ENCODE measurements at regions not wholly inside any gene's neighbourhood (a gene's known extent, or its start where the extent isn't known, plus 50 kb on each side); places are given as distances from the start of the nearest gene placed in this dataset.

GRCh38 chr3:180116203-180116602 is 79.5 kb upstream of the PEX5L start:
- H3K79me2 ChIP-seq (ENCODE audit: insufficient read depth) = no peaks in the 10 kb centered on the region
- DNase-seq = no peak
- H3K4me1 ChIP-seq (ENCODE audit: insufficient read depth) = no peaks in the 10 kb centered on the region
- H3K4me3 ChIP-seq = no peak overlapping the region
- H3K27ac ChIP-seq = no peak overlapping the region
- H3K9ac ChIP-seq = no peak overlapping the region
- in situ Hi-C loops (cut with MboI) = no loop called here
- no peaks in the 10 kb centered on the region for H3K27me3 ChIP-seq (replicated peaks; ENCODE audit: insufficient read depth)
- no peak overlapping the region for H2AFZ ChIP-seq
- no peaks in the 10 kb centered on the region for H3K9me3 ChIP-seq (ENCODE audit: low read depth)
- no peaks in the 10 kb centered on the region for H3F3A ChIP-seq (ENCODE audit: insufficient read depth)
- no peaks in the 10 kb centered on the region for H4K20me1 ChIP-seq (ENCODE audit: insufficient read depth)
- 12% methylated on average over 4 of the region's 4 CpGs for WGBS, 2 experiments (ENCODE audit: low coverage in 1 of 2, low lambda C conversion rate in 2 of 2, missing lambda C conversion rate in 2 of 2)
- H3K4me2 ChIP-seq (ENCODE audit: unreplicated experiment) = no peak overlapping the region
- H3K36me3 ChIP-seq (ENCODE audit: low read depth) = no peaks in the 10 kb centered on the region
- no peaks in the 10 kb centered on the region for H3K9me2 ChIP-seq (ENCODE audit: insufficient read depth)
- no peak for TF ChIP-seq EZH2 (IDR thresholded peaks at IDR 0.05; ENCODE audit: insufficient read depth, poor library complexity, severe bottlenecking)
- TF ChIP-seq EZH2phosphoT487 (IDR thresholded peaks at IDR 0.05; ENCODE audit: insufficient read depth, low read depth) = no peak

DNA sequence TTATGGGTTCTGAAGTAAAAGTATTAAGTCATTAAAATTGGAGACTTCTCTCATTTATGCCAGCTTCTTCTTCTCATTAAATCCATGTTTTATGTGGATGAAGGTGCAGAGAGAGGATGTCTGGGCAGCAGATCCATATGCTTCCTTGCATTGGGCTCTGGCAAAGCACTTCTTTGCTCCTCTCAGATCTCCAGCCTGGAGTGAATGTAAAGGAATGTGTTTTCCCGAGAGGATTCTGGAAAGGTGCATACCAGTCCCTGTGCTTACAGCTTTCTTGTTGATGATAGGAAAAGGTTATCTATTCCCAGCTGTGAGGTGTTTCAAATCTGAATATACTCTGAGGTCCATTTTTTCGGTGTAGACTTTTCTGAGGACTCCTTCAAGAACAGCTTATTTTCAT is 79.9 kb upstream of the PEX5L start:
- Histone ChIP-seq H2AFZ (no peak overlapping the region), H3F3A (ENCODE audit: insufficient read depth) (no peaks in the 10 kb centered on the region), H3K36me3 (ENCODE audit: low read depth) (no peaks in the 10 kb centered on the region), H3K9me3 (ENCODE audit: low read depth) (no peaks in the 10 kb centered on the region), H3K4me1 (ENCODE audit: insufficient read depth) (no peaks in the 10 kb centered on the region), H3K4me3 (no peak overlapping the region), H3K4me2 (ENCODE audit: unreplicated experiment) (no peak overlapping the region), H3K9ac (no peak overlapping the region), H4K20me1 (ENCODE audit: insufficient read depth) (no peaks in the 10 kb centered on the region), H3K9me2 (ENCODE audit: insufficient read depth) (no peaks in the 10 kb centered on the region), H3K27ac (no peak overlapping the region), H3K79me2 (ENCODE audit: insufficient read depth) (no peaks in the 10 kb centered on the region), H3K27me3 (replicated peaks; ENCODE audit: insufficient read depth) (no peaks in the 10 kb centered on the region)
- no peak for TF ChIP-seq EZH2phosphoT487 (IDR thresholded peaks at IDR 0.05; ENCODE audit: insufficient read depth, low read depth)
- TF ChIP-seq EZH2 (IDR thresholded peaks at IDR 0.05; ENCODE audit: insufficient read depth, poor library complexity, severe bottlenecking) = no peak
- in situ Hi-C loops (cut with MboI) = no loop called here
- DNase-seq = no peak
- 7 to 13% methylated on average over 2 of the region's 2 CpGs for WGBS, 2 experiments (ENCODE audit: low coverage in 1 of 2, low lambda C conversion rate in 2 of 2, missing lambda C conversion rate in 2 of 2)

GRCh38 chr3:180117381-180118163 is 80.8 kb upstream of the PEX5L start:
- no peak for DNase-seq
- Histone ChIP-seq H3K79me2 (ENCODE audit: insufficient read depth) (no peaks in the 10 kb centered on the region), H3K9me2 (ENCODE audit: insufficient read depth) (no peaks in the 10 kb centered on the region), H3K4me2 (ENCODE audit: unreplicated experiment) (no peak overlapping the region), H4K20me1 (ENCODE audit: insufficient read depth) (no peaks in the 10 kb centered on the region), H3K9ac (no peak overlapping the region), H3K27ac (no peak overlapping the region), H3K27me3 (replicated peaks; ENCODE audit: insufficient read depth) (no peaks in the 10 kb centered on the region), H2AFZ (no peak overlapping the region), H3K4me1 (ENCODE audit: insufficient read depth) (no peaks in the 10 kb centered on the region), H3F3A (ENCODE audit: insufficient read depth) (no peaks in the 10 kb centered on the region), H3K4me3 (no peak overlapping the region), H3K9me3 (ENCODE audit: low read depth) (no peaks in the 10 kb centered on the region), H3K36me3 (ENCODE audit: low read depth) (no peaks in the 10 kb centered on the region)
- no peak for TF ChIP-seq EZH2 (IDR thresholded peaks at IDR 0.05; ENCODE audit: insufficient read depth, poor library complexity, severe bottlenecking)
- TF ChIP-seq EZH2phosphoT487 (IDR thresholded peaks at IDR 0.05; ENCODE audit: insufficient read depth, low read depth) = no peak
- WGBS, 2 experiments (ENCODE audit: low coverage in 1 of 2, low lambda C conversion rate in 2 of 2, missing lambda C conversion rate in 2 of 2) = 39% methylated on average over 6 to 11 of the region's 11 CpGs
- in situ Hi-C loops (cut with MboI) = no loop called here

GRCh38 chr3:180119567-180119966 is 82.8 kb upstream of the PEX5L start:
- Histone ChIP-seq H3K4me2 (ENCODE audit: unreplicated experiment) (no peak overlapping the region), H3K4me1 (ENCODE audit: insufficient read depth) (no peaks in the 10 kb centered on the region), H3K9ac (no peak overlapping the region), H3K9me3 (ENCODE audit: low read depth) (no peaks in the 10 kb centered on the region), H3K9me2 (ENCODE audit: insufficient read depth) (no peaks in the 10 kb centered on the region), H3F3A (ENCODE audit: insufficient read depth) (no peaks in the 10 kb centered on the region), H4K20me1 (ENCODE audit: insufficient read depth) (no peaks in the 10 kb centered on the region), H3K27me3 (replicated peaks; ENCODE audit: insufficient read depth) (no peaks in the 10 kb centered on the region), H2AFZ (no peak overlapping the region), H3K4me3 (no peak overlapping the region), H3K36me3 (ENCODE audit: low read depth) (no peaks in the 10 kb centered on the region), H3K27ac (no peak overlapping the region), H3K79me2 (ENCODE audit: insufficient read depth) (no peaks in the 10 kb centered on the region)
- in situ Hi-C loops (cut with MboI) = no loop called here
- no peak for DNase-seq
- TF ChIP-seq EZH2 (IDR thresholded peaks at IDR 0.05; ENCODE audit: insufficient read depth, poor library complexity, severe bottlenecking) = no peak
- no peak for TF ChIP-seq EZH2phosphoT487 (IDR thresholded peaks at IDR 0.05; ENCODE audit: insufficient read depth, low read depth)
- 10 to 38% methylated on average over 1 of the region's 1 CpG for WGBS, 2 experiments (ENCODE audit: low coverage in 1 of 2, low lambda C conversion rate in 2 of 2, missing lambda C conversion rate in 2 of 2)

DNA sequence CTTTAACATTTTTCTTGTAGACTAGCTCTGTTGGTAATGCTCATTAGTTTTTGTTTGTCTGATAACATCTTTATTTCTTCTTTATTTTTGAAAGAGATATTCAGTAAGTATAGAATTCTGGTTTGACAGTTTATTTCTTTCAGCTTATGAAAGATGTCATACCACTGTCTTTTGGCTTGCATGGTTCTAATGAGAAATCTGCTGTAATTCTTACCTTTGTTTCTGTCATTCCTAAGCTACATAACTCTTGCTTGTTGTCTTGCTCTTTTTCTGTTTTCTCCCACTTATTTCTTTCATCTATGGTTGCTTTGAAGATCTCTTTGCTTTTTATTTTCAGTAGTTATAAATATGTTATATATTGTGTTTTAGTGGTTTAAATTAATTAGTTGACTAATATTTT is 87.2 kb upstream of the PEX5L start:
- in situ Hi-C loops (cut with MboI) = no loop called here
- H3K9me2 ChIP-seq (ENCODE audit: insufficient read depth) = no peaks in the 10 kb centered on the region
- no peaks in the 10 kb centered on the region for H3K36me3 ChIP-seq (ENCODE audit: low read depth)

More for the DNA sequence above, 87.2 kb upstream of the PEX5L start:
- DNase-seq = no peak
- Histone ChIP-seq H3K4me1 (ENCODE audit: insufficient read depth) (no peaks in the 10 kb centered on the region), H3K9me3 (ENCODE audit: low read depth) (no peaks in the 10 kb centered on the region), H3K79me2 (ENCODE audit: insufficient read depth) (no peaks in the 10 kb centered on the region), H3K27me3 (replicated peaks; ENCODE audit: insufficient read depth) (no peaks in the 10 kb centered on the region), H3K9ac (no peak overlapping the region), H3F3A (ENCODE audit: insufficient read depth) (no peaks in the 10 kb centered on the region), H3K27ac (no peak overlapping the region), H3K4me2 (ENCODE audit: unreplicated experiment) (no peak overlapping the region), H4K20me1 (ENCODE audit: insufficient read depth) (no peaks in the 10 kb centered on the region), H2AFZ (no peak overlapping the region), H3K4me3 (no peak overlapping the region)
- no peak for TF ChIP-seq EZH2phosphoT487 (IDR thresholded peaks at IDR 0.05; ENCODE audit: insufficient read depth, low read depth)
- TF ChIP-seq EZH2 (IDR thresholded peaks at IDR 0.05; ENCODE audit: insufficient read depth, poor library complexity, severe bottlenecking) = no peak
